GM12873 (cell line): ENCODE measurements at regions not wholly inside any gene's neighbourhood (a gene's known extent, or its start where the extent isn't known, plus 50 kb on each side); places are given as distances from the start of the nearest gene placed in this dataset.

Experiments
- TF ChIP-seq, protein P1 (sequence below): IDR thresholded peaks from 2 replicates; pipeline ENCODE4 v1.5.1; 2012; ENCODE audit warnings: low read depth, mild to moderate bottlenecking, moderate library complexity, low read length, control low read depth; ENCODE audit not compliant: insufficient read depth; ENCODE audit errors: missing control alignments

DNA sequence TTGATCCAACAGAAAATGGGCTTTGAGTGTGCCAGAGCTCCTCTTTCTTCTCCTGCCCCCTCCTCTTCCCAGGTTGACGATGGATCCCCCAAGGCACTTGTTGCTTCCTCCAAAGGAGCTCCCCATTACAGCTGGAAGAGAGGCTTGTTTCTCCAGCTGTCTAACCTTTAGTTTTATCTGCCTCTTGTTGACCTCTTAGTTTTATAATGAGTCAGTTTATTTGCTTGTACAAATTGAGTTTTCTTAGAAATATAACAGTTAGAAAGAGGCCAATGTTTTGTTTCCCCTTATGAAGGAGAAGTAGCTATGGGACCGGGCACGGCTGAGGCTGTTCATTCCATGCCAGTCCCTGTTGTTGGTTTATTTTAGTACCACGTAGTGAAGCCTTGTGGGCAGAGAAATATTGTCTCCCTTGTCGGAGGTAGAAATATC, 158.2 kb downstream of the SPRY1 start:
- TF ChIP-seq, protein P1, sequence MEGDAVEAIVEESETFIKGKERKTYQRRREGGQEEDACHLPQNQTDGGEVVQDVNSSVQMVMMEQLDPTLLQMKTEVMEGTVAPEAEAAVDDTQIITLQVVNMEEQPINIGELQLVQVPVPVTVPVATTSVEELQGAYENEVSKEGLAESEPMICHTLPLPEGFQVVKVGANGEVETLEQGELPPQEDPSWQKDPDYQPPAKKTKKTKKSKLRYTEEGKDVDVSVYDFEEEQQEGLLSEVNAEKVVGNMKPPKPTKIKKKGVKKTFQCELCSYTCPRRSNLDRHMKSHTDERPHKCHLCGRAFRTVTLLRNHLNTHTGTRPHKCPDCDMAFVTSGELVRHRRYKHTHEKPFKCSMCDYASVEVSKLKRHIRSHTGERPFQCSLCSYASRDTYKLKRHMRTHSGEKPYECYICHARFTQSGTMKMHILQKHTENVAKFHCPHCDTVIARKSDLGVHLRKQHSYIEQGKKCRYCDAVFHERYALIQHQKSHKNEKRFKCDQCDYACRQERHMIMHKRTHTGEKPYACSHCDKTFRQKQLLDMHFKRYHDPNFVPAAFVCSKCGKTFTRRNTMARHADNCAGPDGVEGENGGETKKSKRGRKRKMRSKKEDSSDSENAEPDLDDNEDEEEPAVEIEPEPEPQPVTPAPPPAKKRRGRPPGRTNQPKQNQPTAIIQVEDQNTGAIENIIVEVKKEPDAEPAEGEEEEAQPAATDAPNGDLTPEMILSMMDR: no peak

DNA sequence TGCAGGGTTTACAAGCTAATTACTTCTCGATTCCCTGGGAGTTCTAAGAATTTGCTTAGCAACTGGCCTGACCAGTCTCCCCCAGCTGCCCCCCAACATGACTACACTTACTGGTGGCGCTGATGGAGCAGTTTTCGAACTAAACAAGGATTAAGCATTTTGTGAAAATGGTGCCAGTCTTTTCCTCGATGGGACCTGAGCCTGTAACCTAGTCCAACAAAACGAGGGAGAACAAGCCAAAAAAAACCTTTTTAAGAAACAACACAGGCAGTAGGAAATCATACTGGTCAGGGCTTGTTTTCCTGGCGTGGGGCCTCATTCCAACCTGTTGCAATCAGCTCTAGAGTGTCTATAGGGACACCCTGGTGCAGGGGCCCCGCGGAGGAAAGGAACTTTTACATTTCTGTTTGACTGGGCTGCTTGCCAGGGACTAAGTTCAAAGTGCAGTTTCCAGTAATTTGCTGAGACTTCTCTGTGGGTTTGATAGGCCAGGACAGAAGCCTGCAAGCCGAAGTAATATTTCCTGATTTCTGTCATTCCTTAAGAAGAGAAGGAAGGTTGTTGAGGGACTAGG, 158.7 kb downstream of the SPRY1 start:
- TF ChIP-seq, protein P1: no peak

DNA sequence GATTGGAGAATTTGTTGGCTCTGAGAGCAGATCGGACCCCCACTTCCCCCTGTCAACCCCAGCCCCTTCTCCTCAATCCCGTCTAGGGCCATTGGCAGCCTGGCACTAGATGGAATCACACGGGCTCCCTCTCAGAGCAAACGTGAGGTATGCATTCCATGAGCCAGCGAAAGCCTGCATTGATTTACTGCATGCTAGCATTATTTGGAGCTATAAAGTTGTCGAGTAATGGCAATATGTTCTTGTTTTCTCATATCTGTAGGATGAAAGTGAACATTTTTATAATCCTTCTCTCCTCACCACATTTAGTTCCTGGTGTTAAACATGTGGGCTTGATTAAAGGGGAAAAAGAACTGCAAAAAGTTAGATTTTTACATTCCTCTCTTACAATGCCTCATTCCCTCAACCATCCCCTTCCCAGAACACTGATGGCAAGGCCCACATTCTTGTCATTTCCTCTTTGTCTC, 159.2 kb downstream of the SPRY1 start:
- TF ChIP-seq, protein P1: no peak

DNA sequence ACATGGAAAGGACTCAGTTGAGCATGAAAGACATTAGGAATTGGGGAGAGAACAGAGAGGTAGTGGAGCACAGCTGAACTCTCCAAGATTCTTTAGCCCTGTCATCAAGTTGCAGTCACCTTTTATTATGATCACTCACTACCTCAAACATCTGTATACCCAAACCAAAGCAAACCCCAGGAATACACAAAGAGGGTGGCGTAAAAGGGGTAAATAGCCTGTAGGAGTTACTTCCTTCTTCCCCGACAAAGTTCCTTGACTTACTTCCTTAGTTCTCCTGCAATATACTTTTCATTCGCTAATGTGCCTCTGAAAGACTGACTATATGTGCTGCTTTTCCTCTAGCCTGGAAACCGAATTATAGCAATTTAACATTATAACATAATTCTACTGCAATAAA, 159.9 kb downstream of the SPRY1 start:
- TF ChIP-seq, protein P1: no peak

DNA sequence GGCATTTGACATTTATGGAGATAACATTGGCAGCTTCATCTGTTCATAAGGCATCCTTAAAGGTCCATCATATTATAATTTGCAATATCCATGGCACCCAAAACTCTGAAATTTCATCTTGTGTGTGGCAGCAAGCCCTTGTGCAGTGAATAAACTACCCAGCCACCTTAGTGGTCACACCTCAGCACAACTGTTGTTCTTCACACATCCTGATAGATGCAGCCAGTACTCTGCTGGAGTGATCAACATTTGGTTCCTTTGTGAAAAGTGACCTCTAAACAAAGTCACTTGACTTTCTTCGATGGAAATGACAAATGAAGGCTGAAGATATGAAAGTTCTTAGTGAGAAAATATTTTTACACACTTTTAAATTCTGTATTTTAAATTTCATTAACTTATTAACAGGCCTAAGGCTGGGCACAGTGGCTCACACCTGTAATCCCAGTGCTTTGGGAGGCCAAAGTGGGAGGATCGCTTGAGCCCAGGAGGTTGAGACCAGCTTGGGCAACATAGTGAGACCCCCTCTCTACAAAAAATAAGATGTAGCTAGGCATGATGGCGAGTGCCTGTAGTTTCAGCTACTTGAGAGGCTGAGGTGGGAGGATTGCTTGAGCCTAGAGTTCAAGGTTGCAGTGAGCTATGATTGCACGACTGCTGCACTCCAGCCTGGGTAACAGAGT, 161.4 kb downstream of the SPRY1 start:
- TF ChIP-seq, protein P1: no peak

DNA sequence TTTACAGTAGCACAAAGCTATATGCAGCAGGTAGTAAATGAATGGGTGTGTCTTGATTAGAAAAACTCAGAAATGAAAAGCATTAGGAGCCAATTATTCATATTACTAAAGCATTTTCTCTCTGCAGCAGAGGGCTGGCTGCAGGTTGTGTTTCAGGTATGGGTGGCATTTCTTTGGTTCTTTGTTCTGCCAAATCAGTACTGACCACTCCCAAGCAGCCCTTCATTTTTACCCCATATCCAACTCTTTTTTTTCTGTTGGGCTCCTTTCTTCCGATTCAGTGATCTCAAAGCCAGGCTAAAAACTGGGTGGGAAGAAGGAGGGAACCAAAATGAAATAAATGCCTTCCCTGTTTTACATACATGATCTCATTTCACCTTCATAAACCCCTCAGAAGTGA, 162.3 kb downstream of the SPRY1 start:
- TF ChIP-seq, protein P1: no peak

DNA sequence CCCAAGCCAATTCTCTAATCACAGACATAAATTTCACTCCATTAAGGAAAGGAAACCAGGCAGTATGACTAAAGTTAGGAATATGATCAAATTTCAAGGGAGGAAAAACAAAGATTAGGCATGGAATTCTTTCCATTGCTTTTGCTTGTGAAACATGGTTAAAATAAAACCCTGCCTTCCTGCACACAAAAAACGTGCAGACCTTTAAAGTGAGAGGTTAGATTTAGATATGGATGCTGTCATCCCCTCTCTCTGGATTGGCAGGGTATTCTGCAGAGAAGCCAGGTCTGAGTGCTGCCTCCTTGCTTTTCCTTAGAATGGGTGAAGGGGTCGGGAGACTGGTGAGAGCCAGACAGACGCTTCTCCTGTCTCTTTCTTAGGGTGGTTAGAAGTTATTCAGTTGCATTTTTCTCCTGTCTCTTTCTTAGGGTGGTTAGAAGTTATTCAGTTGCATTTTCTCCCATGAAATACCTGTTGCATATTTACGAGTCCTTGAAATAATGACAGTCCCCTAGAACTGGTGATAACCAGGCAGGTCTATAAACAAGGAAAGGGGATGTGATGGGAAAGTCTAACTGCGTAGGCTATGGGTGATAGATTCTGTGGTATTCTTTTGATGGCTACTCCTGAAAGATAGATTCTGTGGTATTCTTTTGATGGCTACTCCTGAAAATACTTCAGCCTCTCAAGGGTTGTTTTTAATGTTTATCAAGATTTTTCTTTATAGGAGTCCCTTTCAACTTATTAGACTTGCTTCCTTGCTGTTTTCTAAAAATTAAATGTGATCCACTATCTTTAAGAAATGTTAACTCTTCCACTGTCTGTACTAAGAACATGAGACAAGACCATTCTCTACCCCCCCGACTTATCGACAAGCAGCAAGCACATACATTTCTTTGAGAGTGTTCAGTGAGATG, 163.6 kb downstream of the SPRY1 start:
- TF ChIP-seq, protein P1: no peak
